Activated CD8-positive, alpha-beta memory T cell treated with anti-CD3 and anti-CD28 coated beads, Interleukin-2, amount 50 U/mL, for 4 hours (primary cell): ENCODE measurements at regions not wholly inside any gene's neighbourhood (a gene's known extent, or its start where the extent isn't known, plus 50 kb on each side); places are given as distances from the start of the nearest gene placed in this dataset.

Source experiments
- DNase-seq: peaks from one replicate; pipeline ENCODE4 v3.0.0-alpha.2; 2020

- DNase-seq: no peak
These were observed 151.0 kb upstream of the B3GAT1 start for GRCh38 chr11:134562941-134563471.

- DNase-seq: no peak
These were observed 150.2 kb upstream of the B3GAT1 start for GRCh38 chr11:134562196-134562595.

- DNase-seq: no peak
These were observed 149.3 kb upstream of the B3GAT1 start for GRCh38 chr11:134561331-134561720.

GRCh38 chr11:134560566-134561330 is 148.7 kb upstream of the B3GAT1 start:
- DNase-seq: no peak

- DNase-seq: no peak
These were observed 148.0 kb upstream of the B3GAT1 start for GRCh38 chr11:134560066-134560465.

- DNase-seq: no peak
These were observed 147.5 kb upstream of the B3GAT1 start for GRCh38 chr11:134559602-134559962.

GRCh38 chr11:134558916-134559601 is 147.0 kb upstream of the B3GAT1 start:
- DNase-seq: no peak

GRCh38 chr11:134558258-134558835 is 146.3 kb upstream of the B3GAT1 start:
- no peak for DNase-seq

GRCh38 chr11:134557571-134558257 is 145.7 kb upstream of the B3GAT1 start:
- DNase-seq: no peak

- no peak for DNase-seq
These were observed 144.1 kb upstream of the B3GAT1 start for GRCh38 chr11:134556186-134556585.

GRCh38 chr11:134555510-134555909 is 143.5 kb upstream of the B3GAT1 start:
- no peak for DNase-seq

GRCh38 chr11:134554861-134555260 is 142.8 kb upstream of the B3GAT1 start:
- no peak for DNase-seq

GRCh38 chr11:134554106-134554505 is 142.1 kb upstream of the B3GAT1 start:
- DNase-seq: no peak

GRCh38 chr11:134552749-134553148 is 140.7 kb upstream of the B3GAT1 start:
- no peak for DNase-seq

GRCh38 chr11:134545521-134545920 is 133.5 kb upstream of the B3GAT1 start:
- no peak for DNase-seq

- DNase-seq: no peak
These were observed 132.2 kb upstream of the B3GAT1 start for GRCh38 chr11:134544095-134544815.

- no peak for DNase-seq
These were observed 131.6 kb upstream of the B3GAT1 start for GRCh38 chr11:134543645-134544044.

GRCh38 chr11:134543241-134543640 is 131.2 kb upstream of the B3GAT1 start:
- no peak for DNase-seq

- no peak for DNase-seq
These were observed 130.5 kb upstream of the B3GAT1 start for GRCh38 chr11:134542401-134543165.

- DNase-seq: no peak
These were observed 129.9 kb upstream of the B3GAT1 start for GRCh38 chr11:134541951-134542350.

GRCh38 chr11:134541355-134541754 is 129.3 kb upstream of the B3GAT1 start:
- DNase-seq: no peak

GRCh38 chr11:134539285-134539684 is 127.2 kb upstream of the B3GAT1 start:
- DNase-seq: no peak
